Left ventricle myocardium inferior (tissue), 1 donor: ENCODE measurements at regions not wholly inside any gene's neighbourhood (a gene's known extent, or its start where the extent isn't known, plus 50 kb on each side); places are given as distances from the start of the nearest gene placed in this dataset.

Experiments
- DNase-seq: peaks from one replicate; pipeline ENCODE4 v3.0.0-alpha.2; 2020
- H3K27ac ChIP-seq: fragments of 200-600 bp; replicated peaks from 2 replicates; pipeline ENCODE4 v1.8.0; 2021
- H3K27me3 ChIP-seq: fragments of 200-600 bp; 2 replicates; pipeline ENCODE4 v1.8.0; 2021; ENCODE audit warnings: low read depth
- H3K36me3 ChIP-seq: fragments of 200-600 bp; 2 replicates; pipeline ENCODE4 v1.8.0; 2021
- H3K4me1 ChIP-seq: fragments of 200-600 bp; 2 replicates; pipeline ENCODE4 v1.8.0; 2021
- H3K4me3 ChIP-seq: fragments of 200-600 bp; 2 replicates; pipeline ENCODE4 v1.8.0; 2021; ENCODE audit warnings: mild to moderate bottlenecking, moderate library complexity
- H3K9me3 ChIP-seq: fragments of 200-600 bp; replicated peaks from 2 replicates; pipeline ENCODE4 v1.8.0; 2021
- CTCF ChIP-seq: fragments of 200-600 bp; IDR thresholded peaks from 2 replicates; pipeline ENCODE4 v1.8.0; 2021; ENCODE audit warnings: antibody characterized with exemption, mild to moderate bottlenecking, borderline replicate concordance
- intact Hi-C: fragments of 100-400 bp; cut with micrococcal nuclease; formaldehyde crosslinking; loops from one replicate; pipeline ENCODE4 v1.11.0; 2022
- donor health status: DM: no; HTN: yes; CAD: no; lungs with severe emphysema.

- Histone ChIP-seq H3K9me3 (peaks cover 12% of the 10 kb centered on the region), H3K27ac (no peak overlapping the region), H3K36me3 (no peaks in the 10 kb centered on the region), H3K4me1 (no peaks in the 10 kb centered on the region), H3K27me3 (peaks cover 68% of the 10 kb centered on the region), H3K4me3 (no peak overlapping the region)
- no peak for DNase-seq
- no peak for TF ChIP-seq CTCF
- intact Hi-C loops: no loop called here
These were observed 224.5 kb downstream of the VRK1 start for GRCh38 chr14:97021571-97022168.

- peaks cover 77% of the 10 kb centered on the region for H3K27me3 ChIP-seq
- DNase-seq: no peak
- no peaks in the 10 kb centered on the region for H3K36me3 ChIP-seq
- no peak overlapping the region for H3K4me3 ChIP-seq
- TF ChIP-seq CTCF: no peak
- H3K27ac ChIP-seq: no peak overlapping the region
- intact Hi-C loops: no loop called here
- H3K4me1 ChIP-seq: no peaks in the 10 kb centered on the region
- peaks cover 7% of the 10 kb centered on the region for H3K9me3 ChIP-seq
These were observed 225.6 kb downstream of the VRK1 start for GRCh38 chr14:97022741-97023140.

GRCh38 chr14:97023871-97024270 is 226.7 kb downstream of the VRK1 start:
- no peak overlapping the region for H3K4me3 ChIP-seq
- H3K27ac ChIP-seq: no peak overlapping the region
- TF ChIP-seq CTCF: no peak
- DNase-seq: no peak
- H3K36me3 ChIP-seq: no peaks in the 10 kb centered on the region
- peaks cover 74% of the 10 kb centered on the region for H3K27me3 ChIP-seq
- H3K4me1 ChIP-seq: no peaks in the 10 kb centered on the region
- intact Hi-C loops: no loop called here
- H3K9me3 ChIP-seq: no peaks in the 10 kb centered on the region

GRCh38 chr14:97024300-97024699 is 227.1 kb downstream of the VRK1 start:
- intact Hi-C loops: no loop called here
- H3K27ac ChIP-seq: no peak overlapping the region
- no peaks in the 10 kb centered on the region for H3K4me1 ChIP-seq
- no peak overlapping the region for H3K4me3 ChIP-seq
- no peaks in the 10 kb centered on the region for H3K9me3 ChIP-seq
- no peak for DNase-seq
- TF ChIP-seq CTCF: no peak
- H3K36me3 ChIP-seq: no peaks in the 10 kb centered on the region
- H3K27me3 ChIP-seq: peaks cover 74% of the 10 kb centered on the region

- no peak for DNase-seq
- no peaks in the 10 kb centered on the region for H3K36me3 ChIP-seq
- no peak for TF ChIP-seq CTCF
- no peak overlapping the region for H3K27ac ChIP-seq
- intact Hi-C loops: no loop called here
- no peaks in the 10 kb centered on the region for H3K4me1 ChIP-seq
- H3K27me3 ChIP-seq: peaks cover 82% of the 10 kb centered on the region
- H3K4me3 ChIP-seq: no peak overlapping the region
- H3K9me3 ChIP-seq: no peaks in the 10 kb centered on the region
These were observed 228.5 kb downstream of the VRK1 start for GRCh38 chr14:97025722-97026121.
